Left hindlimb (tissue), 1 donor: ENCODE measurements at regions not wholly inside any gene's neighbourhood (a gene's known extent, or its start where the extent isn't known, plus 50 kb on each side); places are given as distances from the start of the nearest gene placed in this dataset.
"Not testable (repeated sequence)": the region's sequence is repeated elsewhere in the genome, so short reads cannot be mapped to it uniquely, and the experiment has no call there.

ENCODE experiments used
- DNase-seq: peaks from one replicate; pipeline ENCODE4 v3.0.0-alpha.2; 2018

- DNase-seq = no peak
Observed at GRCh38 chr3:110413807-110414748, 657.5 kb upstream of the NECTIN3 start.

- no peak for DNase-seq
Observed at GRCh38 chr3:110414855-110415254, 656.8 kb upstream of the NECTIN3 start.

- no peak for DNase-seq
Observed at GRCh38 chr3:110419096-110419495, 652.5 kb upstream of the NECTIN3 start.

GRCh38 chr3:110419601-110420000 lies 652.0 kb upstream of the NECTIN3 start:
- DNase-seq = no peak

- no peak for DNase-seq
Observed at GRCh38 chr3:110420158-110420641, 651.4 kb upstream of the NECTIN3 start.

- DNase-seq = no peak
Observed at GRCh38 chr3:110423276-110423675, 648.3 kb upstream of the NECTIN3 start.

GRCh38 chr3:110430146-110430545 lies 641.5 kb upstream of the NECTIN3 start:
- DNase-seq = no peak

- DNase-seq = no peak
Observed at GRCh38 chr3:110436209-110436608, 635.4 kb upstream of the NECTIN3 start.

GRCh38 chr3:110440066-110440653 lies 631.5 kb upstream of the NECTIN3 start:
- DNase-seq = not testable (repeated sequence)

GRCh38 chr3:110454066-110454465 lies 617.5 kb upstream of the NECTIN3 start:
- no peak for DNase-seq

GRCh38 chr3:110456001-110456400 lies 615.6 kb upstream of the NECTIN3 start:
- no peak for DNase-seq

- DNase-seq = no peak
Observed at GRCh38 chr3:110456438-110457138, 615.0 kb upstream of the NECTIN3 start.

GRCh38 chr3:110457508-110457907 lies 614.1 kb upstream of the NECTIN3 start:
- no peak for DNase-seq

GRCh38 chr3:110459021-110459420 lies 612.6 kb upstream of the NECTIN3 start:
- DNase-seq = no peak

- DNase-seq = no peak
Observed at GRCh38 chr3:110470310-110470709, 601.3 kb upstream of the NECTIN3 start.

GRCh38 chr3:110473405-110473804 lies 598.2 kb upstream of the NECTIN3 start:
- DNase-seq = no peak

- no peak for DNase-seq
Observed at GRCh38 chr3:110474397-110474796, 597.2 kb upstream of the NECTIN3 start.

- DNase-seq = no peak
Observed at GRCh38 chr3:110478377-110479054, 593.1 kb upstream of the NECTIN3 start.

GRCh38 chr3:110479731-110480130 lies 591.9 kb upstream of the NECTIN3 start:
- DNase-seq = no peak

- DNase-seq = no peak
Observed at GRCh38 chr3:110485389-110485788, 586.2 kb upstream of the NECTIN3 start.

GRCh38 chr3:110487840-110488239 lies 583.8 kb upstream of the NECTIN3 start:
- DNase-seq = no peak

- no peak for DNase-seq
Observed at GRCh38 chr3:110491413-110491812, 580.2 kb upstream of the NECTIN3 start.

- DNase-seq = no peak
Observed at GRCh38 chr3:110492876-110493275, 578.7 kb upstream of the NECTIN3 start.
